HG03354 (cell line): ENCODE measurements at regions not wholly inside any gene's neighbourhood (a gene's known extent, or its start where the extent isn't known, plus 50 kb on each side); places are given as distances from the start of the nearest gene placed in this dataset.
A peak's percentile ranks its signal among the peaks of the same experiment; 100 is the strongest.

Source experiments
- ATAC-seq: cut with Tn5 transposase; IDR thresholded peaks from one replicate; pipeline ENCODE4 v1.9.1; 2021; ENCODE audit warnings: mild to moderate bottlenecking; ENCODE audit not compliant: unreplicated experiment, poor library complexity, severe bottlenecking

DNA sequence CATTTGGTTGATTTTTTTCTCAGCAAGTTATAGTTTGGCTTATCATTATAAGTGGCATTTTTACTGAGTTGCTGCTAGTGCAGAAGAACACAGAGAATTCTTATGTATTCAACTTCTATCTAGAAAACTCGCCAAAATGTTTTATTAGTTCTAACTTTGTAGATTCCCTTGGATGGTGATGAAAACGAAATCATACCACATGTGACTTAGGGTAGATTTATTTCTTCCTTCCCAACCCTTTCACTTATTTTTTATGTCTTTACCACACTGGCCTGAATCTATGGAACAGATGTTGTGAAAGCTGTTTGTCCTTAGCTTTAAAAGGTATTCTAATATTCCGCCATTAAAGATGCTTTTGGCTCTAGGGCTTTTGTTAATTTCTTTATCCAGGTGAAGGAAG lies 503.3 kb upstream of the CFAP20DC start:
- ATAC-seq = no peak

DNA sequence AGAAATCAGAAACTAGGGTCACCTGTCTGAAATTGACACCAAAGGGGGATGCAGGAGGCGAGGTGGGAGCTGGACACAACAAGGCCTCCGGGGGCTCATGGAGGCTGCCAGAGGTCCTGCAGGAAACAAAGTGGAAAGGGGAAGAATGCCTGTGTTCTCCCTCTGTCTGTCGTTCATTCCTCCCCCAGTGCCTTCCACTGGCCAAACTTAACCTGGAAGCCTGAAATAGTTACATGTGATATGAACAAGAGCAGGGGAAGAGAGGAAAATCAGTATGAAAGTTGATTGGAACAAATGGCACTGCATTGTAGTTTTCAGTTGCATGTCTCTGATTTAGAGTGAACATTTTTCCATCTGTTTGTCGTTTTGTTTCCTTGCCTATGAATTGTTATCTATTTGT lies 502.0 kb upstream of the CFAP20DC start:
- no peak for ATAC-seq

DNA sequence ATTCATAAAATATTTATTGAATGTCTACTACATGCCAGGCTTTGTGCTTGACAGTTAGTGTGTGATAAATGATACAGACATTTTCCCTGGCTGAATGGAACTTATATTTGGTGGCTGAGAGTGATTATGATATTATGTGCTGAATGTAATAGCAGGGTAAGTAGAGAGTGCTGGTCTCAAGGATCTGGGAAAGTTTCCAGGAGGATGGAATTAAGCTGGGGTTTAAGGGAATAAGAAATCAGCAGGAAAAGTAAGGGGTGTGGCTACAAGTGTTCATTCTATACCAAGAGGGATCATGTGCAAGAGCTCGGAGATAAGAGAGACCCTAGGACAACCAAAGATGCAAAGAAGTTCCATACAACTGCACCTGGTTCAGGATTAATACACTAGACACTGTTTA lies 500.1 kb upstream of the CFAP20DC start:
- no peak for ATAC-seq

DNA sequence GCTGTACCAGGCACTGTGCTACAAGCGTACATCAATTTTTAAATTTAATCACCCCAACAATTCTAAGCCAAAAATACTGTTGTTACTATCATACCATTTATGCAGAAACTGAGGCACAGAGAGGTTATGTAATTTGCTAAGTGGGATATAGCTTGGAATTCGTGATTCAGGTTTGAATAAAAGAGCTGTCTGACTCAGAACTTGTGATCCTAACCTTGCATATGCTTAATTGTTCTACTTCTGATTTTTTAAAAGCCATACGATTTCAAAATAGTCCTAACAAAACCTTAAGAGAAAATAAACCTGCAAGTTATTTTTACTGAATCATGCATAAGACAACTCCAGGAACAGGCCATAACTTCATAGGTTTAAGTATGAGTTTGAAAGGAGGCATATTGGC lies 498.0 kb upstream of the CFAP20DC start:
- ATAC-seq = no peak

DNA sequence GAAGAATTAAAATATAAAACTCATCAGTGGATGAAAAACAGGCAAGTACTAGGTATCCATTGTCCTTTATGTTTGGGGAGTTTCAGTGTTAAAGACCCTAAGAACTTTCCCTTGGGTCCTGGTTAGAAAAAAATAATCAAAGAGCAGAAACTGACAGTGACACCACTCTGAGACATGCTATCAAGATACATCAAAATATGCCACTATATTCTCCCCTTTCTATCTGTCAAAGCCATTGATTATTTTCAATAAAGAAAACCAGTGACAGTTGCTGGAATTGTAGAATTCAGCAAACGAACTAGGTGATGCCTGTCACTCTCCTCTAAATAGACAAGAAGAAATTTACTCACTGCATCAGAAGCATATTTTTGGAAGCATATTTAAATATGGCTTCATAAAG lies 496.7 kb upstream of the CFAP20DC start:
- no peak for ATAC-seq

DNA sequence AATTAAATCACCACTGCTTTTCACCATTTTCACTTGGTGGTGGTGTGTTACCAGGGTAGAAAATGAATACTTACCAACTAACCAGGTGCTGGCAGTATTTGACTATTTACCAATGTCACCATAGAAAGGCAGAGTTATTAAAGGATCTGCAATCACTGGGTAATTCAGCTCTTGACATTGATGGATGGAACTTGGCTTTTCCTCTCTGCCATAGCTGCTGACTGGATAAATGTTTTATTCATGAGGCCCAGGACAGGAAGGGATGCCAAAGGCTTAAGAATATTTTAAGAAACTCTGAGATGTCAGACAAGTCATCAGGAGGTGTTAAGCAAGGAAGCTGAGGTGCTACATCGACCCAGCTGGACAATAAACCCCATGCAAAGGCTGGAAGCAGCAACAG lies 495.5 kb upstream of the CFAP20DC start:
- ATAC-seq = no peak

DNA sequence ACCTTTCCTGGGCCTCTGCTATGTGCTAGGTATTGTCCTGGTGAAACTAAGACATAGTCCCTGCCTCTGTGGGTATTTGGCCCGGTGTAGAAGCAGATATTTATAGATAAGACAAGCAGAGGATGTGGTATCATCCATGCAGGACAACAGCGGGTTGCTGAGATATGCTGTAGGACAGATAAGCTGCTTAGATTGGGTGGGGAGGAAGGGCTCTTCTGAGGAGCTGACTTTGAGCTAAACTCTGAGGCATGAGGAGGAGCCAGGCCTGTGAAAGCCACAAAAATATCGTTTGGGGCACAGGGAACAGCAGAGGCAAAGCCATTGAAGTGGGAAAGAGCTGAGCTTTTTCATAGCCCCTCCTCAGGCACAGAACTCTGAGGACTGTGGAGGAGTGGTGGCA lies 492.5 kb upstream of the CFAP20DC start:
- ATAC-seq = no peak

DNA sequence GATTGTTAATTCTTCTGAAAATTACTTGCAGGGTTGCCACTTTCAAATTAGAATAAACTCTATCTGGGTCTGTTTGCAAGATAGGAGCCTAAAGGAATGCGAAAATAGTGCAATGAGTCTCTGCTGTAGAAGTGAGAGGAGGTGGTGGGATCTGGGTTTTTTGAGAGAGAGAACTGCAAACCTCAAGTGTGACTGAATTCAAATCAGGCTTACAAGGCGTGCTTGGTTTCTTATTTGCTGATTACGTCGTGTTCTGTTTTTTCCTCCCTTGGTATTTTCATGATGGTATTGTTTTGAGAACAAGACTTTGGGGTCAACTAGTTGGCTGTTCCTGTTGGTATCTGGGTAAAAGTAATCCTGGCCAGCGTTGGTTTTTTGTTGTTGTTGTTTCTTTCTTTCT lies 490.9 kb upstream of the CFAP20DC start:
- peak; percentile 85 for ATAC-seq

DNA sequence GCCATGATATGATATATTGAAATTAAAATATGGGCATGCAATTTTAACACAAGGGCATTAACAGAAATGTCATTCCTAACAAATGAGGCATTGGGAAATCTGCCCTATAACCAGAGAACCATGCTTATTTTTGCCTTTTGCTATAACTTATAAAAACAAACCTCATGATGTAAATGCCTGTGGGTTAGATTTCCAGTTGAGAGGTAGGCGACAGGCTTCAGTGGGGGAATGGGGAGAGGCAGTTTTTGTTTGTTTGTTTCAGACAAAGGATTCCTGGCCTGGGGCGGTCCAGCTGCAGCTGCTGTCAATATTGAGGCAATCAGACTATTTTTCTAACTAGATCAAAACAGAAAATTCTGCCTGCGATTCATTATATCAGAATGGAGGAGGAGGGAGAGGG lies 490.4 kb upstream of the CFAP20DC start:
- ATAC-seq = no peak

DNA sequence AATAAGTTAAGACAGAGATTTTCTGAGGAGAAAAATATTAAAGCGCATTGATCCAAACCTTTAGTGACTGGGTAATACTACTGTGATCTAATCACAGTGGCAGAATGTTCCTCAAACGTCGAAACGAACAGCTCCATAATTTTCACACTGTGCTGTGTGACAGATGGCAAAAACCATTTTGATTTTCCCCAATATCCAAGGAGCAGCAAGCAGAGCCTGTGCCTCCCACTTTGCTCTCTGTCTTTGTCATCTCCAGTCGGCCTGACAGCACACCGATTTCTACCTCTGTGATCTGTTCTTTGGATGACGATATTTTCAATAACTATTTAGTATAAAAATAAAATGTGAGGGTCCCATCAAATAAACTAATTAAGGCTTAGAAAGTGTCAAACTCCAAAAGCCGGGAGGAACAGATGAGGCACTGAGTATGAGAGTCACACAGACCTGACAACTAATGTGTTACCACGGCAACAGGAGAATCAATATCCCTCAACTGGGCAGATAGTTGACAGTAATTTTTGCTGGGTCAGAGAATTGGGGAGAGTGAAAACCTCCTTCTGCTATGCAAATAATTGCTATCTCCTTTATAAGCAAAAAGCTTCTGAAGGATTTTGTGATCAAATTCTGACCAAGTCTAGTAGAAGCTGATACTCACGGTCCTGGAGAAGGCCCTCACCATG lies 489.1 kb upstream of the CFAP20DC start:
- ATAC-seq = no peak

DNA sequence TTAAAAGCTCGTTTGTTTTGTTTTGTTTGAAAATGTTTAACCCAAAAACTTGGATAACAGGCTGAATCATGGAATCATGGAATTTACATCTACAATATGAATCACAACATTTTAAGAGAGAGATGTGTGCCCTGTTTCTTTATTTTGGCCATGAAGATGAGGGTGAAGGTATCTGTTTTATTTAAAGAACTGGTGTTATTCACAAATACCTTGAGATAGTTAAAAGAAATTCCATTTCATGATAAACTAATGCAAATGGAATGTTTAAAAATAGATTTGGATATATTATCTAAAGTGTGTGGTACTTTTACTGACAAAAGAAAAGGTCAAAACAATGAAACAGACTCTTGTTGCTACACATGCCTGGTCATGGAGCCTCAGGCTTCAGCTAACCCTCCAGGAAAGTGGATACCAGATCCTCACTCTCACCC lies 486.0 kb upstream of the CFAP20DC start:
- no peak for ATAC-seq

DNA sequence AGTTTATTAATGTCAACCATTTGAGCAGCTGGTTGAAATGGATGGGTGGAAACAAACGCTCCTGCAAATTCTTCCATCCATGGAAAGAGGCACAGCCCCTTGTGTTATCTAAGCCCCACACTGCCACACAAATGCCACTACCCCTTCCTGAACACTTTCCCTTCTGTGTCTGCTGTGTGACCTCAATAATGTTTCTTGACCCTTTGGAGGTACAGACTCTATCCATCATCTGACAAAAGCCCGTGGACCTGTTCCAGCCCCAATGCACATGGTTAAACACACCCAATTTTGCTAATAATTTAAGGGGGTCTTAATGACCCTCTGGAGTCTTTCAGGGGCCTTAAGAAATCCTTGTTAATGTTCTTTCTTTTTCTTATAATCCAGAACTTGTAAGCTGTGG lies 482.2 kb upstream of the CFAP20DC start:
- ATAC-seq = no peak

DNA sequence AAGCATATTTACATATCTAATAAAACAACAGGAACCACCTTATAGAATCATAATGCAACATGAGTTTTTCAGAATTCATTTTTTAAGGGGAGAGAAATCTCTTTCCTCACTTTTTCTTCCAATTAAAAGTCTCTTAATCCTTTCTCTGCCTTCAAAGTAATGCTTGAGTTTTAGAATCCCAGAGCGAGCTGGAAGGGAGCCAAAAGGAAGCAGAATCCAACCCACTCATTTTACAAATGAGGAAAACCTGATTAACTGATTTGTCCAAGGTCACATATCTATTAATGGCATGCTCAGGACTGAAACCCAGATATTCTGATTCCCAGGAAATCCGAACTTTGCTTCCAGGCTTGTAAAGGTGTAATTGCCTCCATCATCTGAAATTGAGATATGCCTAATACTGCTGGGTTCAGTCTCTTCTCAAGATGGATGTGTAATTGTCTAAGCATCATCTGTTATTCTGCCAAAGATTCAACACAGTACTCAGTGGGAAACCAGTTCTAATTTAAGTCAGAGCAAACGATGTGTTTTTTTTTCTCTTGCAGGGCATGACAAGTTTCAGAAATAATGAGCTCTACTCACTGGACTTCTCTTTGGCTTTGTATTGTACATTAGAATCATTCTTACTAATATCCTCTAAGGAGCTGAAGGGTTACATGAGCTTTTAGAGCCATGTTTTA lies 481.4 kb upstream of the CFAP20DC start:
- ATAC-seq = no peak

DNA sequence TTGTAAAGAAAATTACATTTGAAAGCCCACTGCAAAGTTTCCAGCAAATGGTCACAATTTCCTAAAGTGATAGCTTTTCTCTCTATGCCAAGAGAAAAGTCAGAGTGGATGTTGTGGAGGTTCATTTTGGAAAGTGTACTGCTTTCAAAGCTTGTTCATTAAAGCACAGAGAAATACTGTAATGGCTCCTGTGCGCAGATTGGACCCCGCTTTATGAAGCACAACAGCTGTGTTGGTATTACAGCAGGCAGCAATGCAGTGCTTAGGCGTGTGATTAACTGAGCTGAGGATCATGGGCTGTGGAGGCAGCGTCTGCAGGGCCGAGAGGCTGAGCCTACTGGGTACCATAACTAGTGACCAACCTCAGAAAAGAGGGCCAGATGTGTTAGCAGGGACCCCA lies 478.4 kb upstream of the CFAP20DC start:
- no peak for ATAC-seq

DNA sequence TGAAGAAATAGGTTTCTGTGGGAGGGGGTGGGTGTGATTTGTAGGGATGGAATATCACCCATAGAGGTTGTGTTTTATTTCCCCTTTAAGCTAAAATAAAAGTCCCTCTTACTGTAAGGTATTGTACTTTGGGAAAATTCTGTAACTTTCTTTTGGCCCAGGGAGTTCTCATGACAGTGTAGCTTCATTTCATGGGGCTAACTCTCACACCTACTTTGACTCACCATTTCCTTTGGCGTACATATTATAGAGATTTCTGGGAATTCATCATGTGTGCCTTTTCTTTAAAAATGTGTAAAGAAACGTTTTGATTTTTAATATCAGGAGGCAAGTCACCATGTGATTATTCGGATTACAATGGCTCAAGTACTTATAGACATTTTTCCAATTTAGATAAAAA lies 477.7 kb upstream of the CFAP20DC start:
- ATAC-seq = no peak

DNA sequence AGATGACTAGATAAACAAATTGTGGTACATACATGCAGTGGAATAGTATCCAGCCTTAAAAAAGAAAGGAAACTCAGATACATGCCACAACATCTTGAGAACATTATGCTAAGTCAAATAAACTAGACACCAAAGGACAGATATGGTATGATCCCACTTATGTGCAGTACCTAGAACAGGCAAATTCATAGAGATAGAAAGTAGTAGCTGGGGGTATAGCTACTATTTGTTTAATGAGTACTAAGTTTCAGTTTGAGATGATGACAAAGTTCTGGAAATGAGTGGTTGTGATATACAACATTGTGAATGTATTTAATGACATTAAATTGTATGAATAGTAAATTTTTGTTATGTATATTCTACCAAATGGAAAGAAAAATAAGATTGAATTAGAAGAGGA lies 477.2 kb upstream of the CFAP20DC start:
- no peak for ATAC-seq

DNA sequence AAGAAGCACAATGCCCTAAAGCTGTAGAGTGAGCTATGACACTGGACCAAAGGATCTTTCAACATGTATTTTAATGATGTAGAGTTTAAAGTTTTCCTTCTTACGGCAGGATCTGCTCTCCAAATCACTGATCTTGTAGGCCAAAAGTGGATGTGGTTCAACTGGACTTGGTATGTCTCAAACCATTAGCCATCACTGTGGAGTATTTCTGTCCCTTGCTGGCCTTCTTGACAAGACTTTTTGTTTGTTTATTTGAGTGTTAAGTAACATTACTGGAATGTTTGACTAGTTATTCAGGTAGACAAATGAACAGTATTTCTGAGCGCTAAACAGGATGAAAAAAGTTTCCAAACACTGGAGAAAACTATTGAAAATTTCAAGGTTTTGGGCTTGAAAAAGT lies 472.7 kb upstream of the CFAP20DC start:
- no peak for ATAC-seq

DNA sequence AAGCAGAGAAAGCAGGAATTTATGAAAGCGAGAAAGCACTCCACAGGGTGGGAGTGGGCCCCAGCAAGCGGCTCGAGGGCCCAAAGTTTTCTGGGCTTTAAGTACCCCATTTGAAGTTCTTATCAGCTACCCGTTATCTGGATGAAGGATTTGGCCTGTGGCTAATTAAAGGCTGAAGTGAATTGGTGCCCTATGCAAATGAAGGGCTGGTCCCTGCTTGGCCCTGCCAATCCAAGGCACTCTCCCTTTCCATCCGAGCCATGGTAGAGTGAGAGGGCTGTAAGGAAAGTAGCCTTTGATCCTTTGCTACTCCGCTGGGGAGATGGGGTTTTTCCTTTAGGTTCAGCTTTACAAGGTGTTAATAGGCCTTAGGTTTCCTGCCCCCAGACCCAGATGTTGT lies 469.3 kb upstream of the CFAP20DC start:
- no peak for ATAC-seq

DNA sequence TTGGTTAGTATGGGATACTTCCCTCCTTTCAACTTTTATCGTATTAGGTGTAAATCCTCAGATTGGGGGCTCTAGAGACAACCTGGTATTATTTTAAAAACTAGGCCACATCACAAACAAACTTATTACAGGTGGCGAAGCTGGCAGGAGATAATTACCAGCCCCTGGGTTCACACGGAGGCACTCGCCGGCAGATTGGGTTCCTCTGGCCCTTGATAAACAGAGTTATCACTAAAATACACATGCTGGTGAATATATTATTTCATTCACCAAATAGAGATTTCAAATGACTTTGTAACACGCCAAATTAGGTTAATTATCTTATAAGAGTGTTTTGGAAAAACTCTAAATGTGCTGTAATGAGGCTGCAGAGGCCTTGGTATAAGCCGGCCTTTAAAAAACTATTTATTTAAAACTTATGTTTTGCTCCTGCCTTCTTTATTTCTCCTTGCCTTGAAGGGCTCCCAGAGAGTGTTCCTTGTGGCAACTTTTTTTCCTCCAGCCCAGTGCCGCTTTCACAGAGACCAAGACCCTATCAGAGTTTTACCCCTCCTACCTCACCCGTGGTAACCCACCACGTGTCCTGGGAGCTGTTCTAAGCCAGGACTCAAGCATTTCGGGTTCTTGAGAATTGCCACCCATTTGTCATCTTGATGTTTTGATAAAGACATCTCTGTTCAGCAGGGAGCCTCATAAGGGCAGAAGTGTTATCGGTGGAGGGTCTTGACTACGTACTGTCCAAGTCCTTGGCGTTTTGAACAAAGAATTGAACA lies 468.6 kb upstream of the CFAP20DC start:
- no peak for ATAC-seq

DNA sequence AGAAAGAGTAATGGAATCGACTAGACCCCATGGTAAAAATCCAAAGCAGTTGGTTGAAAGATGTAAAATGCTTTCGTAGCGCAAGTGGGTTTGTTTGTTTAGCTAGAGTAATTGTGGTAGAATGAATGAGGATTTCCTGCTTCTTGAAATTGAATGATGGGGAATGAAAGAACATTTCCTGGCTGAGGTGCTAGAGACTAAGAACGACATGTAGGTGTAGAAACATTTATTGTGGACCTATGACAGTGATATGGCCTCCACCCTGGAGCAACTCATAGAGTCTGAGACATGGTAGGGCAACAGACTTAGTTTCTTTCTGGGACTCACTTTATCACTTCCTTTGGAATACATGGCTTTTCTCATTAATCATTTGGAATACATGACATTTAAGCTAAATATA lies 467.6 kb upstream of the CFAP20DC start:
- ATAC-seq = no peak

DNA sequence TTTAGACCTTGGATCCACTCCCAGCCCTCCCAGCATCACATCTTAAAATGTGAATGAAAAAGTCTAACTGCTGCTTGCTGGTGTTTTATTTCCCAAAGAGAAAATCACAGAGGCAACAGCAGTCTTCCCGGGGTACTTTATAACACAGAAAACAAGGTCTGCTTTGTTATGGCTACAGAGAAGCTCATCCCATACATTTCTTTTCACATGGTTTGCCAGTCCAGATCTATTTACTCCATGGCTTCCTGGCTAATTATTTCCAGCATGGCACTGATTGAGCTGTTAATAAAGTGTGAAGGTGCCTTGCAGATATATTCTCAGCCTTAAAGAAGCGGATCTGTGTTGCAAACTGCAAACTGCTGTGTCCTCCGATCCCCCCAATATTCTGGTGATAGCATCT lies 466.1 kb upstream of the CFAP20DC start:
- ATAC-seq = no peak
